Liver (tissue), 3 donors: ENCODE measurements at regions not wholly inside any gene's neighbourhood (a gene's known extent, or its start where the extent isn't known, plus 50 kb on each side); places are given as distances from the start of the nearest gene placed in this dataset.

Experiments
- CTCF ChIP-seq: fragments of 150-350 bp; IDR thresholded peaks from 2 replicates; pipeline ENCODE4 v1.5.1; 2017; ENCODE audit warnings: improper control_type of control experiment, low read depth, low read length; ENCODE audit not compliant: missing input control
- MAX ChIP-seq: IDR thresholded peaks from 2 replicates; pipeline ENCODE4 v1.6.1; 2016; ENCODE audit warnings: antibody characterized with exemption
- REST ChIP-seq: IDR thresholded peaks from 2 replicates; pipeline ENCODE4 v1.6.1; 2016; ENCODE audit warnings: antibody characterized with exemption, mild to moderate bottlenecking
- SP1 ChIP-seq: IDR thresholded peaks from 2 replicates; pipeline ENCODE4 v1.6.1; 2018; ENCODE audit warnings: antibody characterized with exemption, mild to moderate bottlenecking
- ZBTB33 ChIP-seq: IDR thresholded peaks from 2 replicates; pipeline ENCODE4 v1.6.1; 2016; ENCODE audit warnings: antibody characterized with exemption
- donor health status: healthy.
- donor health status: healthy.

- TF ChIP-seq SP1 (no peak), ZBTB33 (no peak), CTCF (no peak), MAX (no peak), REST (no peak)
These were observed 117.3 kb downstream of the MAB21L3 start for GRCh38 chr1:116228511-116228910.
